HG03066 (cell line): ENCODE measurements at regions not wholly inside any gene's neighbourhood (a gene's known extent, or its start where the extent isn't known, plus 50 kb on each side); places are given as distances from the start of the nearest gene placed in this dataset.

ENCODE experiments used
- ATAC-seq: cut with Tn5 transposase; IDR thresholded peaks from one replicate; pipeline ENCODE4 v1.9.1; 2021; ENCODE audit warnings: low read depth; ENCODE audit not compliant: unreplicated experiment

DNA sequence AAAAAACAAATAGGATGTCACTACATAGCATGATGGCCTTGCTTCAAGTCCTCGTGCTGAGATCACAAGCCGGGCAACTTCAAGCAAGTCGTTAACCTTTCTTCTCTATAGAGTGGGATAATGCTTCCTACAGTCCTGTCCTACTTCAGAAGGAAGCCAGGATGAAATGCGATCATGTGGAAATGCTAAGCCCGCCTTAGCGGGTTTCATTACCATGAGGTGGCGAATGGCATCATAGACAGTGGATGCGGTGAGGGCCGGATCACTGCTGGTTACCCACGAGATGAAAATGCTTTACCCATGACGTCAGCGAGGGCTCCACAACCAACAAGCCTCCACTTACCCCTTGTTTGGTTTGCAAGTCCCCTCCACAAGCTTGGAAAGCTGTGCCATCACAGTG lies 206.4 kb downstream of the TBXT start:
- no peak for ATAC-seq

- no peak for ATAC-seq
Measured at GRCh38 chr6:165960695-165961094, 207.0 kb downstream of the TBXT start.

- no peak for ATAC-seq
Measured at GRCh38 chr6:165959627-165960026, 208.0 kb downstream of the TBXT start.

GRCh38 chr6:165956874-165957273 lies 210.8 kb downstream of the TBXT start:
- no peak for ATAC-seq

DNA sequence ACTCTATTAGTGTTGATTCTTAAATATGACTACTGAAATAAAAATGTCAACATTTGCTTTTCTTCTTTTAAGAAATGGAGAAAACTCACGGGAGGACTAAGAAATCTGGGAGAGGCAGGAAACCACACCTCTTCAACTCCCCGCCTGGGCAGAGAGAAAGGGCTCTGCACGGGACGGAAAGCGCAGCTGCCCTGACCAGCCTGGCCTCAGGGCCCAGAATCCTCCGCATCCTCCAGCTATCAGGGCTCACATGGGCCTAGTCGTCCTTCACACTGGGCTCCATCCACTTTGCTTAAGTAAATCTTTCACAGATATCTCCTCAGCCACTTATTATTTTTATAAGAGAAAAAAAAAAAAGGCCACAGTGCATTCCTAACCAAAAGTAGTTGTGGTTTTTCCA lies 215.1 kb downstream of the TBXT start:
- ATAC-seq = no peak

DNA sequence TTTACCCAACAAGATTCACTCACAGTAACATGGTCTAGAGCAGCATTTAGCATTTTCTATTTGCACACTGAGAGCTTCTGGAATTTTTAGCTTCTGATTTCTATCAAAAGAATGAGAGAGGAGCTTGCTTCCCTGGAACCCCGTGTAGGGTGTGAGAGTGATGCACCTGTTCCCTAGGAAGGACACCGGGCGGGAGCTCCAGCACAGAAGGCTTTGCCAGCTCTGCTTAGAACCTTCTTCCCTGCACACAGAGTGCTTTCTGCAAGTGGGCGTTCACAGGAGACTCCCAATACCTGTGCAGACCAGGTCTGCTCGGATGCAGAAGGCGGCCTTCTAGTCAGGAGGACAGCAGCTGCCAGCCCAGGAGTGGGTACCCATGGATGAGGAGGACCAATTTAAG lies 217.3 kb downstream of the TBXT start:
- no peak for ATAC-seq

DNA sequence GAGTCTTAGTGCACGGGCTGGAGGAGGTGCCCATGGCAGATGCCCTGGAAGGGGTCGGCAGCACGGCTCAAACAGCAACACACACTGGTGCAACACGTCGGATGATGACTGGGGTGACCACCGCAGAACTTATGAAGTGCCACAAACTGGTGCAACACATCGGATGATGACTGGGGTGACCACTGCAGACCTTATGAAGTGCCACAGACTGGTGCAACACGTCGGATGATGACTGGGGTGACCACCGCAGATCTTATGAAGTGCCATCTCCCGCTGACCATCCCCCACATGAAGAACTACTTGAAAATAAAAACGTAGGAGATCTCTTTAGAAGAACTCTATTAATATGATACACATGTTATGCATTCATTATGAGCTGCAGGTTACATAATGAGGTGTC lies 218.3 kb downstream of the TBXT start:
- no peak for ATAC-seq

- ATAC-seq = no peak
Measured at GRCh38 chr6:165944002-165944466, 223.6 kb downstream of the TBXT start.

DNA sequence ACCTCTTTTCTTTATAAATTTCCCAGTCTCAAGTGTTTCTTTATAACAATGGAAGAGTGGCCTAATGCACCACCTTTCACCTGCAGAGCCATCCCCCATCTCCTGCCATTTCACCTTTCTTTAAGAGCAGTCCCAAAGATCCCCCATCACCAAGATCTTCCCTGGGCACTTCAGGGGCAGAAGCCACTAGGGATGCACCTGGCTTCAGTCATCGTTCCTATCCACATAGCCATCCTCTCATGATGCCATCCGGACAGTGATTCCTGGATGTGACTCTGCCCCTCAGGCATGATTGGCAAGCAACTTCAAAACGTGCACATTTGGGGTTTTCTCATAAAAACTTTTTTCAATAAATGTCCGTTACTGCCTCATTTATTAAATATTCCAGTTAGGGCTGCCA lies 225.9 kb downstream of the TBXT start:
- no peak for ATAC-seq

DNA sequence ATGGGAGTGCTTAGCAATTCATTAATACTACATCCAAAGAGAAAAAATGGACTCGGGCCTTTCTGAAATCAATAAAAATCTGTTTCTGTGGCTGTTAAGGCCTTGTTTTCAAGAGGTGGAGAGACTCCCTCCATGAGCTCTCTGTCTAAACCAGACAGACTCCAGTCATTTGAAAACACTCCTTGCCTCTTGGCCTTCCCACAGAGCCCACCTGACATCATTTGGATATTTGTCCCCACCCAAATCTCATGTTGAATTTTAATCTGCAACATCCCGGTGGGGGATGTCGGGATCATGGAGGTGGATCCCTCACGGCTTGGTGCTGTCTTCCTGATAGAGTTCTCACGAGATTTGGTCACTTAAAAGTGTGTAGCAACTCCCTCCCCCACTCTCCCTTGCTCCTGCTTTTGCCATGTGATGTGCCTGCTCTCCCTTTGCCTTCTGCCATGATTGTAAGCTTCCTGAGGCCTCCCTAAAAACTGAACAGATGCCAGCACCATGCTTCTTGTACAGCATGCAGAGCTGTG lies 226.3 kb downstream of the TBXT start:
- ATAC-seq = no peak

- no peak for ATAC-seq
Measured at GRCh38 chr6:165940366-165940765, 227.3 kb downstream of the TBXT start.

DNA sequence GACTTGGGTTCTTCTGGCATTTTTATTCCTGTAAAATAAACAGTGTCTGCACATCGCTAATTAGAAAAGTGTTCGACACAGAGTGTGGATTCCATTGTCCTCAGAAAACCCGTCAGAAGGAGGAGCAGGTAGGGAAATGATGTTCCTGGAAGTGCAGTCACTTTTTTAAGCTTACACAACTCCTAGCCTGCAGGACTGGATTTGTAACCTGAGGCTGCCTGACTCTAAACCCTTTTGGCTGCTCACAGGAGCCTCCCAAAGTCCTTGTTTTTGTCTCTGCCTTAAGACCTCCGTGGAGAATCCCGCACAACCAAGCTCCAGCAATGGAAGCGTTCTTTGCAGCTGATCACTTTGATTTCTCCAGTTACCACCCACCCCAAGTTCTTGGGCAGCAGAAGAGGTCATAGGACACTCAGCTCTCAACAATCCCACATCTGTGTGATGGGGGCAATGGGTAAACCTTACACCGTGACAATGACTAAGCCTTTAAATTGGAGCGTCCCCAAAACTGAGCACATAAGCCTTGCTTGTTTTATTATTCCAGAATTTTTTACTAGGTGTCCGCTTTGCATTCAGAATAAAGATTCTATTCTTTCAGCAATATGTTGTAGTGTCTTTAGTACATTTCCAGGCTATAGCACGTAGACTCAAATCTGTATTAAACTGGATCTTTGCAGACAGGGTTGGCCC lies 227.9 kb downstream of the TBXT start:
- ATAC-seq = no peak

- ATAC-seq = no peak
Measured at GRCh38 chr6:165939047-165939446, 228.6 kb downstream of the TBXT start.

DNA sequence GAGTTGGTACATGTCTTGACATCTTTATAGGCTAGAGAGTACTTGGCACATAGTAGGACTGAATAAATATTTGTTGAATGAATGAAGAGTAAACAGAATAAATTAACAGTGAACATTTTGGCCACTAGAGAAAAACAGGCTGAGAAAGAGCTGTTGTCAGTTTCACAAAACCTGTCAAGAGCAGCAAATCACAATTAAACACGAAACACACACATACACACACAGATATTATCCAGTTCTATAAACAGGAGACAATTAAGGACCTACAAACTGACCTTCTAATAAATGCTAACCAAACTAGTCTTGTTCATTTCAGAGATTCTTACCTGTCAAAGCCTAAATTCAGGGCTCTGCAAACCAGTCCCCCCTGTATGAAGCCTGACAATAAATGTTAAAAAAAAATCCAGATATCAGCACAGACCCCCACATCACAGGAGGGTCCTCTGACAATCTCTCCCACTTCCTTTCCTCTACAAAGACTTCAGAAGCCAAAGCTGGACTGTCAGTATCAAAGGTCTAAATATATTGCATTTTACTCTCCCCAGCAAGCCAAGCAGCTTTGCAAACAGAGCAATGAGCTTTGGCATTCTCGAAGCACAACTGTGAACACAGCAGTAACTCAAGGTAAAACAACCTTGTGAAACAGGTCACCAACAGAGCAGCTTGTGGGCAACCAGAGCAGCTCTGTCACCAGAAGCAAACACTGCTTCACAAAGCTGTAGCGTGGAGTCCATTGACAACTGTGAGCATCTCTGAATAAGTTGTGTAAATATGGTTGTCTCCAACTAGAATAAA lies 229.9 kb downstream of the TBXT start:
- no peak for ATAC-seq

DNA sequence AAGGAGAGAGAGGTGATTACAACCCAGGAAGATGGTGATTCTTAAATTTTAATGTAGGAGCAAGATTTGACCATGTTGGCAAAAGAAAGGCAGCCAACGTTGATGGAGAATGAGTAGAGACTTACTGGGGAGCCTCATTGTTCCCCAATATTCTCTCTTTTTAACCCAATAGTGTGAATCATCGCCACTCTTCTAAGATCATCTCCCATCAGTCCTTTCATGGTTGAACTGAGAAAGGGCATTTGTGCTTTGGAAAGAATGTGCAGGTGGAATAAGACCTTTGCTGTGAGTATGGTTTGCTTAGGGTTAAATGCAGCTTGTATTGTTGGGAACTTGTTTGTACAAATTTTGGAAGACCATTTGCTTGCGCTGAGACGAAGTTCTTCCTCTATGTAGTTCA lies 231.0 kb downstream of the TBXT start:
- no peak for ATAC-seq

DNA sequence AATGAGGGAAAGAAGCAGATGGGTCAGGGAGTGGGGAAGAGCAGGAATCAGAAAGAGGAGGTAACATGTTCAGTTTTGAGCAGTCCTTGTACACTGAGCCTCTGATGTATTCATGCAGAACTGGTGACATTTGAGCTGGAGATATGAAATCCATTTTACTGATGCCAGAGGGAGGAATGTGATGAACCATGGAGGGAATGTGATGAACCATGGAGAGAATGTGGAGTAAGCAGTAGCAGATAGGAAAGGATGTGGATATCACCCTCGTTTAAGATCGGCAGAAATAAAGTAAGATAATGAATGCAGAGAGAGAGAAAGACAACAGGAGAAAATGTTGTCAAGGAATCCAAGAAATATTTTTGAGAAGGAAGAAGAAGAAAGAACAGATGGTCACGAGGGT lies 231.6 kb downstream of the TBXT start:
- no peak for ATAC-seq

GRCh38 chr6:165931675-165932074 lies 236.0 kb downstream of the TBXT start:
- ATAC-seq = no peak

DNA sequence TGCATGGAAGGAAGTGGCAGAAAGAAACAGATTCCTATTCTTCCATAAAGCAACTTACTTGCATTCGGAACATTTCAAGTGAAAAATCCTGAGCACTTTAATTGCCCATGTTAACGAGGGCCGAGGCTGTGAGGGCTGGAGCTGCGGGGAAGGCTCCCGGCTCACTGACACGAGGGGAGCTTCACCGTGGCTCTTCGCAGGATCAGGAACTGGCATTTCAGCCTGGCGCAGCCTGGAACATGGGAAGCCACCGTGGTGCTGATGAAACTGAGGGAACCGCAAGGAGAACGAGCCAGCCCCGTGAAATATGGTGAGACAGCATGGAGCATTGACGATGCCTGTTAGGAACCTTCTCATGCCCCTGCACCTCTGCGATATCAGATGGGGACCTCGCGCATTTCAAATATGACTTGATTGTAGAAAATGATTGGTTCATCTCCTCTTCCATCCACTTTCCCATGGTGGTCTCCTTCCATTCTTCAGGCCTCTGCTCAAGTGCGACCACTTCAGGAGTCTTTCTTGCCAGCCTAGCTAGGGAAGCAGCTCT lies 236.9 kb downstream of the TBXT start:
- no peak for ATAC-seq

DNA sequence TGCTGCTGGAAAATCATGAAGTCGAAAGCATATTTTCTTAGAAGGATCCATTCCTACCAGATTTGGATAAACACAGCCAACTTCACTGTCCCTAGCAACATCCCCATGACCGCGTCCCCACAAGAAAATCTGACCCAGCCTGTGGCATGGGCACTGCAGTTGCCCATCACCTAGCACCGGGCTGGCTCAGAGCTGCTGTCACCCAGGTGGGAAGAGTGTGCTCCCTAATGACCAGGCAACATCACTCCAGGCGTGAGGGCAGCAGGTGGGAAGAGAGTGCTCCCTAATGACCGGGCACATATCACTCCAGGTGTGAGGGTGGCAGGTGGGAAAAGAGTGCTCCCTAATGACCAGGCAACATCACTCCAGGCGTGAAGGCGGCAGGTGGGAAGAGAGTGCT lies 238.0 kb downstream of the TBXT start:
- no peak for ATAC-seq

- no peak for ATAC-seq
Measured at GRCh38 chr6:165926378-165926777, 241.3 kb downstream of the TBXT start.

DNA sequence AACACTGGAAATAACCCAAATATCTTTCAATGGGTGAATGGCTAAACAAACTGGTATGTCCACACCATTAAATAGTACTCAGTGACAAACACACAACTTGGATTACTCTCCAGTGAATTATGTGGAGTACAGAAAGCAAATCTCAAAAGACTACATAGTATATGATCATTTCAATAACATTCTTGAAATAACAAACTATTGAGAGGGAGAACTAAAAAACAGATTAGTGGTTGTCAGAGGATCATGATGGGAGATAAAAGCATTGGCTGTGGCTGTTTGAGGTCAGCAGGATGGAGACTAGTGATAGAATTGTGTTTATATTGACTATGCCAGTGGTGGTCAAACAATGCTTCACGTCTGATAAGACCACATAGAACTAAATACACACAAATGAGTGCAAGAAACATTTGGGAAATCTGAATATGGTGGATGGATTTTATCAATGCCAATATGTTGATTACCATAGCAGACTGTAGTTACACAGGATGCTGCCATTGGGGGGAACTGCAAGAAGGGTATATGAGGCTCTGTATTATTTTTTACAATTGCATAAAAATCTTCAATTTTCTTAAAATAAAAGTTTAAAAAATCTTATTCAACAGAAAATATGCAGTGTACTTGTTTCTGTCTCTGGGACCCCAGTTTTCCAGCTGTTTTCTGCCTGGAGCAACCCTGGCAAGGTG lies 242.0 kb downstream of the TBXT start:
- no peak for ATAC-seq
